ENCODE measurements at regions not wholly inside any gene's neighbourhood (a gene's known extent, or its start where the extent isn't known, plus 50 kb on each side); places are given as distances from the start of the nearest gene placed in this dataset.
"Not testable (repeated sequence)": the region's sequence is repeated elsewhere in the genome, so short reads cannot be mapped to it uniquely, and the experiment has no call there.

DNA sequence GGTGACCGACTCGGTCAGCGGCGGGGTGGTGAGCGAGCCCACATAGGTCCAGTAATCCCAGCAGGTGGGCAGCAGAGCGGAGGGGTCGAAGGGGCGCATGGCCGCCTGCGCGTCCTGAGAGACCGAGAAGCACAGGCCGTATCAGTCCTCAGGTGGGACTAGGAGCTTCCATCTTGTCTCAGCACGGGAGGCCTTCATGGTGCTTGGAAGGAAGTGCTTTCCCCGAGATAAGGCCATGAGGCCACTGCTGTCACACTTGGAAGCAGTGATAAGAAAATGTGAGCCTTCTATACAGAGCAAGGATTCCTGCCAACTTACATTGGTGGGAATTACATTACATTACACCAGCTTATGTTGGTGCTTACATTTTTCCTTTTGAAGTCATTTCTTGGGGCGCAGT is 62.6 kb upstream of the METTL9 start:
- not testable (repeated sequence) for DNase-seq

DNA sequence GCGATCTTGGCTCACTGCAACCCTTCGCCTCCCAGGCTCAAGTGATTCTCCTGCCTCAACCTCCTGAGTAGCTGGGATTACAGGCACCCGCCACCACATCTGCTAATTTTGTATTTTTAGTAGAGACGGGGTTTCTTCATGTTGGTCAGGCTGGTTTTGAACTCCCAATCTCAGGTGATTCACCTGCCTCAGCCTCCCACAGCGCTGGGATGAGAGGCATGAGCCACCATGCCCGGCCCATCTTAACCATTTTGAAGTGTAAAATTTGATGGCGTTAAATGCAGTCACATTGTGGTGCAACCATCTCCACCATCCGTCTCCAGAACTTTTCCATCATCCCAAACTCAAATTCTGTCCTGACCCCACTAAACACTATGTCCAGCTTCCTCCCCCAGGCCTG is 61.8 kb upstream of the METTL9 start:
- not testable (repeated sequence) for DNase-seq

DNA sequence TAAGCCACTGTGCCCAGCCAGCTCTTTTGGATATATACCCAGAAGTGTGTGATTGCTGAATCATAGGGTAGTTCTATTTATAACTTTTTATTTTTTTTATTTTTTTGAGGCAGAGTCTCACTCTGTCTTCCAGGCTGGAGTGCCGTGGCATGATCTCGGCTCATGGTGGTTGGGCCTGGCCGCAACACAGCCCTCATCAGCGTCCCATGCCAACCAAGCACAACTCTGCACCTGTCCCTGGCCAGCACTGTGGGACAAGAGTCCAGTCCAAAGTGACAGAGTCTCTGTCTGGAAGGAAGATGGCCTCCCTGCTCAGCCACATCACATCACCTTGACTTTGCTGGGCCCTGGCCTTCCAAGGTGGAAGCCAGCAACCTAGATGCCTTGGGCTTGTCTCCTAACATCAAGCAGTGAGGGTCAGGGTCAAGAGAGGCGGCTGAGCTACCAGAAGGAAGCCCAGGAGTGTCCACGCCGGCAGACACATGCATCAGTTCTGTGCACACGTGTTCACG is 60.2 kb upstream of the METTL9 start:
- DNase-seq, result not testable (repeated sequence)

DNA sequence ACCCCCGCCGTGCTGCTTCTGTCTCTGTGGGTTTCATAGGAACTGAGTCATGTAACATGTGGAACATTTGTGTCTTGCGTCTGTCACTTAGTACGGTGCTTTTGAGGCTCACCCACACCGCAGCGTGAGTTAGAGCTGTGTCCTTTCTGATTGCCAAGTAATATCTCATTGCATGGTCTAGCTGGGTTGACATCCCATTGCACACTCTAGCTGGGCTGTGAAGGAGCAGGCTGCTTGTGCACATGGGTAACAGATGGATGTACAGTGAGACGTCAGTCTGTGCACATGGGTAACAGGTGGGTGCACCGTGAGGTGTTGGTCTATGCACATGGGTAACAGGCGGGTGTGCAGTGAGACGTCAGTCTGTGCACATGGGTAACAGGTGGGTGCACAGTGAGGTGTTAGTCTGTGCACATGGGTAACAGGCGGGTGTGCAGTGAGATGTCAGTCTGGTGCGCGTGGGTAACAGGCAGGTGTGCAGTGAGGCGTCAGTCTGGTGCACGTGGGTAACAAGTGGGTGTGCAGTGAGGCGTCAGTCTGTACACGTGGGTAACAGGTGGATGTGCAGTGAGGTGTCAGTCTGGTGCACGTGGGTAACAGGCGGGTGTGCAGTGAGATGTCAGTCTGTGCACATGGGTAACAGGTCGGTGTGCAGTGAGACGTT is 58.5 kb upstream of the METTL9 start:
- DNase-seq, result not testable (repeated sequence)

DNA sequence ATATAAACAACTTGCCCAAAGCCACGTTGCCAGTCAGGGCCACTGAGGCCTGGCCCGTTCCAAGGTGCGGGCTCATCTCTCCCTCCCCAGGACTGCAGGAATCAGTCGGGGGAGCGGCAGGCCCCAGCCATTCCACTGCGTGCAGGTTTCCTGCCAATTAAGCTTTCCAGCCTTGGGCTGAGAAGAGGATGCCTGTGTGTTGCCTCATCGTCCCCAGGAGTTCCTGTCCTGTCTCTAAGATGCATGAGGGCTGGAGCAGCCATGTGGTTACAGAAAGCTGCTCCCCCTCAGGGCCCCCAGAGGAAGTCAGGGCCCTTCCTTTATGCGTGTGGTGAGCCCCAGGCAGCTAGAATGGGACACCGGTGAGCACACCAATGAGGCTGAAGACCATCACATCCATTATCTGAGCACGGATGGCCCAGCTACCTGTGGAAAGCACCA is 57.7 kb upstream of the METTL9 start:
- not testable (repeated sequence) for DNase-seq

DNA sequence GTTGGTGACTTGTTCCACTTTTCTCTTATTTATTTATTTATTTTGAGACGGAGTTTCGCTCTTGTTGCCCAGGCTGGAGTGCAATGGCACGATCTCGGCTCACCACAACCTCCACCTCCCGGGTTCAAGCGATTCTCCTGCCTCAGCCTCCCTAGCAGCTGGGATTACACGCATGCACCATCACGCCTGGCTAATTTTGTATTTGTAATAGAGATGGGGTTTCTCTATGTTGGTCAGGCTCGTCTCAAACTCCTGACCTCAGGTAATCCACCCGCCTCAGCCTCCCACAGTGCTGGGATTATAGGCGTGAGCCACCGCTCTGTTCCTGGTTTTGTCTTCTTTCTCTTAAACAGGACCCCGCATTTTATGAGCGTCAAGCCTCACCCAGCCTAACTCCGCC is 57.3 kb upstream of the METTL9 start:
- DNase-seq, result not testable (repeated sequence)

DNA sequence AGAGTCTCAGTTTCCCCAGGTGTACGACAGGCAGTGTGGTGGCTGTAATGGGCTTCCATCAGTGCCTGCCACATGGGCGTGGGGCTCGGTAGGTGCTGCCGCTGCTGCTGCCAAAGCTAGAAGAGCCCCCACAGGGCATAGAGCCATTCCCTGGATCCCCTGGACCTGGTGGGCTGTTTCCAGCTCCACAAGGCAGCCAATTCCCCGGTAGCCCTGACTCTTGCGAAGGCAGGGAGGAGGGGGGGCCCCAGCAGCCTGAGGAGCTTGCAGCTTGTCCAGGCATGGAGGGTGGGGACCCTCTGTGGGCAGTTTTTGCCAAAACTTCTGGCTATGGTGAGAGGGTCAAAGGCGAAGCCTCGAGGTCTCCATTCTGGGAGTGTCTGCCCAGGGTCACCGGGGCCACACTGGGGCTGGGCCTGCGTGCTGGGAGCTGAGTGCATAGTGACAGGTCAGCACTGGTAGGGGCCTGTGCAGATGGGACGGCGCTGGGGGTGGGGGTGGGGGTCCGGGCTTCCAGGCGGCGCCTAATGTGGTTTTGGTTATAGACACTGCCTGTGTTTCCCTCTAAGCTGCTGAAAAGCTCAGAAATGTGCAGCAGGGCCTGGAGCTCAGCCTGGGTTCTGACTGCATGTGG is 56.8 kb upstream of the METTL9 start:
- not testable (repeated sequence) for DNase-seq

DNA sequence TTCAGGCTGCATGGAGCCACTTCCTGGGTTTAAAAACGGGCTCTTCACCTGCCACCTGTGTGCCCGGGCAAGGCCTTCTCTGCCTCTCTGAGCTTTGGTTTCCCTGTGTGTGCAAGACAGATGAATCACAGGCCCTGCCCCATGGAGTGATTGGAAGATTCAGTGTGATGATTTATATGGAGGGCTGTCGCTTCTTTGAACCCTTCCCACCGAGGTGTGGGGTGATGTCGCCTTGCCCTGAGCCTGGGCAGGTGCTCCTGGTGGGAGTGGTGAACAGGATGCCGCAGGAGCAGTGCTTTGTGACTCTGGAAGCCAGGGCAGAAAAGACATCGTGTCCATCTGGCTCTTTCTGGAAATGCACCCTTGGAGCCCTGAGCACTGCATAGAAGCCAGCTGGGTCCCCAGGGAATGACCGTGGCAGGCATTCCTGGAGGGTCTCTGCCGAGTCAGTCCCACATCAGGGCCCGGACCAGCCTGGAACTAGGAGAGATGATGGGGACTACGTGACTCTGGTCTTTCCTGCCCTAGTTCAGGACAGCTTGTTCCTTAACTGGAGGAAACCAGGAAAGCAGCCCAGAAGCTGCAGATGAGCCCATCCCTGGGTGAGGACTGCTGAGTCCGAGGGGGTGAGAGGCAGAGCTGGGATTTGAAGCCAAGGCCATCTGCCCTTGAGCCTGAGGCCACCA is 56.1 kb upstream of the METTL9 start:
- not testable (repeated sequence) for DNase-seq

DNA sequence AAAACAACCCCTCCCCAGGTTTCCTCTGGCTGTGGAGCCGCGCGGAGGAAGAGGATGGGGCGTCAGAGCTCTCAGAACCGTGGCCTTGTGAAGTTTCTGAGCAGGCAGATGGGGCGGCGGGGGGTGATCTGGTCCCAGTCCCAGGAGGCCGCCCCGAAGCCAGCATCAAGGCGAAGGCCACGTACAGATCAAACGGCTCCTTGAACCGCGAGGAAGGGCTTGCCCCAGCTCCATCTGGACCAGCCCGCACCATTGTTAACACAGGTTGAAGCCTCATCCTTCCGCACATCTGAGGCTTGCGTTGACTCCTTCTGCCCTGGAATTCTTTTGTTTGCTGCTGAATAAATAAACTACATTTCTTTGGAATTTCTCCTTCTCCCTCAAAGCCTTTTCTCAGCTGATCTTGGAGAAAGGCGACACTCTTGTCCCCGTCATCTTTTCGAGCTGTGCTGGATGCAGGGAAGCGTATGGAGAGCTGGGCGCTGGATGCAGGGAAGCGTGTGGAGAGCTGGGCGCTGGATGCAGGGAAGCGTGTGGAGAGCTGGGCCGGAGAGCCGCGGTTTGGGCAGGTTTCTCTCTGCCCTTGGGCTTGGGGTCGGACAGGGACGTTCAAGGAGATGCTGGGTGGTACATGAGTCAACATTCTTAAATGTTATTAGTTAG is 53.6 kb upstream of the METTL9 start:
- not testable (repeated sequence) for DNase-seq

DNA sequence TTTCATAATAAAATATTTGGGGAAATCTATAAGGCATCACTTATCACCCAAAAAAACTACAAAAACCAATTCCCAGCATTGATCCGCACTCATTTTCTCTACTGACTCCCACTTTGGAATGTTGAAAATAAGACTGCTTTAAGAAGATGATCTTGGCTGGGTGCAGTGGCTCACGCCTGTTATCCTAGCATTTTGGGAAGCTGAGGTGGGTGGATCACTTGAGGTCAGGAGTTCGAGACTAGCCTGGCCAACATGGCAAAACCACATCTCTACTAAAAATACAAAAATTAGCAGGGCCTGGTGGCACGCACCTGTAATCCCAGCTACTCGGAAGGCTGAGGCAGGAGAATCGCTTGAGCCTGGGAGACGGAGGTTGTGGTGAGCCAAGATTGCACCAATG is 50.0 kb upstream of the METTL9 start:
- DNase-seq, result not testable (repeated sequence)

Data from NCI-H146 (cell line).